Fibroblast of the conjunctiva (primary cell): ENCODE measurements at regions not wholly inside any gene's neighbourhood (a gene's known extent, or its start where the extent isn't known, plus 50 kb on each side); places are given as distances from the start of the nearest gene placed in this dataset.

Experiments
- DNase-seq: peaks from one replicate; pipeline ENCODE4 v3.0.0-alpha.2; 2010; ENCODE audit warnings: low read depth

- DNase-seq = peak; percentile 22
These were observed 203.4 kb downstream of the KIF26A start for GRCh38 chr14:104341532-104342434.

GRCh38 chr14:104342435-104343293, 204.3 kb downstream of the KIF26A start:
- DNase-seq = no peak

GRCh38 chr14:104343294-104343625, 204.9 kb downstream of the KIF26A start:
- DNase-seq = no peak

GRCh38 chr14:104343690-104344640, 205.6 kb downstream of the KIF26A start:
- no peak for DNase-seq

- no peak for DNase-seq
These were observed 206.6 kb downstream of the KIF26A start for GRCh38 chr14:104344818-104345620.

- DNase-seq = no peak
These were observed 207.5 kb downstream of the KIF26A start for GRCh38 chr14:104345621-104346462.

- no peak for DNase-seq
These were observed 208.2 kb downstream of the KIF26A start for GRCh38 chr14:104346608-104347007.

- no peak for DNase-seq
These were observed 210.4 kb downstream of the KIF26A start for GRCh38 chr14:104348741-104349140.

GRCh38 chr14:104349950-104350349, 211.6 kb downstream of the KIF26A start:
- DNase-seq = no peak

GRCh38 chr14:104350463-104351185, 212.2 kb downstream of the KIF26A start:
- no peak for DNase-seq

- no peak for DNase-seq
These were observed 213.6 kb downstream of the KIF26A start for GRCh38 chr14:104351849-104352492.

GRCh38 chr14:104352493-104353220, 214.3 kb downstream of the KIF26A start:
- no peak for DNase-seq

- DNase-seq = no peak
These were observed 215.0 kb downstream of the KIF26A start for GRCh38 chr14:104353221-104353920.

GRCh38 chr14:104353921-104354701, 215.7 kb downstream of the KIF26A start:
- DNase-seq = no peak

- no peak for DNase-seq
These were observed 217.0 kb downstream of the KIF26A start for GRCh38 chr14:104355101-104356019.
